ENCODE measurements at regions not wholly inside any gene's neighbourhood (a gene's known extent, or its start where the extent isn't known, plus 50 kb on each side); places are given as distances from the start of the nearest gene placed in this dataset.

- no peak for TF ChIP-seq GATA2 (CRISPR knock-in tag; IDR thresholded peaks at IDR 0.05)
- no peak for TF ChIP-seq CTCF (IDR thresholded peaks at IDR 0.05)
- TF ChIP-seq RAD21 (IDR thresholded peaks at IDR 0.05; ENCODE audit: low read length) = no peak
- no peak for TF ChIP-seq NRF1 (IDR thresholded peaks at IDR 0.05; ENCODE audit: low read depth, low read length)
- TF ChIP-seq RFX5 (IDR thresholded peaks at IDR 0.05; ENCODE audit: low read length) = no peak
- TF ChIP-seq, protein P1, sequence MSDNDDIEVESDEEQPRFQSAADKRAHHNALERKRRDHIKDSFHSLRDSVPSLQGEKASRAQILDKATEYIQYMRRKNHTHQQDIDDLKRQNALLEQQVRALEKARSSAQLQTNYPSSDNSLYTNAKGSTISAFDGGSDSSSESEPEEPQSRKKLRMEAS (IDR thresholded peaks at IDR 0.05; ENCODE audit: low read depth) = no peak
- TF ChIP-seq, protein P2, sequence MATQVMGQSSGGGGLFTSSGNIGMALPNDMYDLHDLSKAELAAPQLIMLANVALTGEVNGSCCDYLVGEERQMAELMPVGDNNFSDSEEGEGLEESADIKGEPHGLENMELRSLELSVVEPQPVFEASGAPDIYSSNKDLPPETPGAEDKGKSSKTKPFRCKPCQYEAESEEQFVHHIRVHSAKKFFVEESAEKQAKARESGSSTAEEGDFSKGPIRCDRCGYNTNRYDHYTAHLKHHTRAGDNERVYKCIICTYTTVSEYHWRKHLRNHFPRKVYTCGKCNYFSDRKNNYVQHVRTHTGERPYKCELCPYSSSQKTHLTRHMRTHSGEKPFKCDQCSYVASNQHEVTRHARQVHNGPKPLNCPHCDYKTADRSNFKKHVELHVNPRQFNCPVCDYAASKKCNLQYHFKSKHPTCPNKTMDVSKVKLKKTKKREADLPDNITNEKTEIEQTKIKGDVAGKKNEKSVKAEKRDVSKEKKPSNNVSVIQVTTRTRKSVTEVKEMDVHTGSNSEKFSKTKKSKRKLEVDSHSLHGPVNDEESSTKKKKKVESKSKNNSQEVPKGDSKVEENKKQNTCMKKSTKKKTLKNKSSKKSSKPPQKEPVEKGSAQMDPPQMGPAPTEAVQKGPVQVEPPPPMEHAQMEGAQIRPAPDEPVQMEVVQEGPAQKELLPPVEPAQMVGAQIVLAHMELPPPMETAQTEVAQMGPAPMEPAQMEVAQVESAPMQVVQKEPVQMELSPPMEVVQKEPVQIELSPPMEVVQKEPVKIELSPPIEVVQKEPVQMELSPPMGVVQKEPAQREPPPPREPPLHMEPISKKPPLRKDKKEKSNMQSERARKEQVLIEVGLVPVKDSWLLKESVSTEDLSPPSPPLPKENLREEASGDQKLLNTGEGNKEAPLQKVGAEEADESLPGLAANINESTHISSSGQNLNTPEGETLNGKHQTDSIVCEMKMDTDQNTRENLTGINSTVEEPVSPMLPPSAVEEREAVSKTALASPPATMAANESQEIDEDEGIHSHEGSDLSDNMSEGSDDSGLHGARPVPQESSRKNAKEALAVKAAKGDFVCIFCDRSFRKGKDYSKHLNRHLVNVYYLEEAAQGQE (IDR thresholded peaks at IDR 0.05; ENCODE audit: low read depth, low read length) = no peak
- no peak for TF ChIP-seq EP300 (IDR thresholded peaks at IDR 0.05; ENCODE audit: borderline replicate concordance in 1 of 2, low read depth in 1 of 2, low read length in 1 of 2)
- TF ChIP-seq TAF1 (IDR thresholded peaks at IDR 0.05; ENCODE audit: borderline replicate concordance, low read depth, low read length) = no peak; the same call in 1 of the 2 replicates
Observed at GRCh38 chr11:27217948-27218420, 145.0 kb downstream of the CCDC34 start.

Data from SK-N-SH (cell line).